IPS DF 6.9 (cell line): ENCODE measurements at regions not wholly inside any gene's neighbourhood (a gene's known extent, or its start where the extent isn't known, plus 50 kb on each side); places are given as distances from the start of the nearest gene placed in this dataset.

Experiments used
- DNase-seq: peaks from one replicate; pipeline ENCODE4 v3.0.0-alpha.2; 2013; ENCODE audit warnings: low read depth, low spot score
- H3K27ac ChIP-seq: one replicate; pipeline ENCODE4 v1.5.1; 2013; ENCODE audit warnings: low read length, control low read depth
- H3K27me3 ChIP-seq: 2 replicates; pipeline ENCODE4 v1.6.1; 2013; ENCODE audit warnings: mild to moderate bottlenecking, low read length; ENCODE audit not compliant: control insufficient read depth, insufficient read depth
- H3K36me3 ChIP-seq: 2 replicates; pipeline ENCODE4 v1.6.1; 2013; ENCODE audit warnings: low read length; ENCODE audit not compliant: control insufficient read depth, insufficient read depth
- H3K4me1 ChIP-seq: 2 replicates; pipeline ENCODE4 v1.6.1; 2013; ENCODE audit warnings: low read length; ENCODE audit not compliant: control insufficient read depth, insufficient read depth
- H3K4me3 ChIP-seq: 2 replicates; pipeline ENCODE4 v1.5.1; 2013; ENCODE audit warnings: mild to moderate bottlenecking, low read length
- H3K9me3 ChIP-seq: 2 replicates; pipeline ENCODE4 v1.6.1; 2013; ENCODE audit warnings: low read length, inconsistent platforms; ENCODE audit not compliant: control insufficient read depth, insufficient read depth
- WGBS: extraction: QIAGEN DNeasy Blood & Tissue Kit; methylation state at CpG from one replicate; pipeline ENCODE4 v1.1.7; 2013; ENCODE audit warnings: mixed read lengths, missing lambda C conversion rate; ENCODE audit not compliant: insufficient read length, insufficient coverage; 5-methylcytosine and 5-hydroxymethylcytosine counted together

DNA sequence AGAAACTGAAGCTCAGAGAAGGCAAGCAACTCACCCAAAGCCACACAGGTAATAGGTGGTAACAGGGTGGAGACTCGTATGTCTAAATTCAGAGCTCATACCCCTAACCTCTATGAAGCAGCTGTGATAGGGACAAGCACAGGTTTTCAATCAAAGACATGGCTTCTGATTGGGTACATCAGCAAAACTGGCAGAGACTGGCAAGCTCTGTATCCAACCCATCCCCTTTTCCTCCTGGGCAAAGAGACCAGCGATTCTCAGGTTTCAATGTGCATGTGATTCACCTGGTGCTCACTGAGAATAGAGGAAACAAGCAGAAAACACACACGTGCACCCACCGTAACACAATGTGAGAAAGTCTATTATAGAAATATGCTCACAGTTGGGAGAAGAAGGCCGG is 153.0 kb downstream of the SMIM20 start:
- no peaks in the 10 kb centered on the region for H3K9me3 ChIP-seq
- no CpG with 5 or more reads among the region's 5 CpGs for WGBS
- H3K27ac ChIP-seq: no peak overlapping the region
- no peaks in the 10 kb centered on the region for H3K27me3 ChIP-seq
- DNase-seq: no peak
- no peaks in the 10 kb centered on the region for H3K4me1 ChIP-seq
- no peaks in the 10 kb centered on the region for H3K36me3 ChIP-seq
- H3K4me3 ChIP-seq: no peak overlapping the region

DNA sequence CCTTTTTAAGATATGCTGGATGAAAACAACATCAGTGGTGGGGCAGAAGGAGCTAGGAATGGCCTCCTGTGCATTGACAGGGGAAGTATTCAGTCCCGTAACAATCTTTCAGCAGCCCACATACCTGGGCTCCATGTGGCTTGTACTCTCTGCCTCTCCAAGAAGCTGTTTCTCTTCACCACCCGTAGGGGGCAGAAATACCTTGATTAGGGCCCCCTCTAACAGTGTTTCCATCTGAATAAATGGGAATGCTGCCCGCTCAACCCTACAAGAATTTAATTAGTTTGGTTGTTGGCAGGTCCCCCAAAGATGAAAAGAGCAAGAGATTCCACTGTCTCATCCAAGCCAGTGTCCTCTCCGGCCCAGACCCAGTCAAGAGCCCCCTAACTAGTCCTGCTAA is 155.2 kb downstream of the SMIM20 start:
- no peaks in the 10 kb centered on the region for H3K27me3 ChIP-seq
- no CpG with 5 or more reads among the region's 4 CpGs for WGBS
- no peaks in the 10 kb centered on the region for H3K4me1 ChIP-seq
- H3K9me3 ChIP-seq: no peaks in the 10 kb centered on the region
- peak; percentile 50 for DNase-seq
- no peak overlapping the region for H3K4me3 ChIP-seq
- H3K36me3 ChIP-seq: no peaks in the 10 kb centered on the region
- H3K27ac ChIP-seq: no peak overlapping the region

DNA sequence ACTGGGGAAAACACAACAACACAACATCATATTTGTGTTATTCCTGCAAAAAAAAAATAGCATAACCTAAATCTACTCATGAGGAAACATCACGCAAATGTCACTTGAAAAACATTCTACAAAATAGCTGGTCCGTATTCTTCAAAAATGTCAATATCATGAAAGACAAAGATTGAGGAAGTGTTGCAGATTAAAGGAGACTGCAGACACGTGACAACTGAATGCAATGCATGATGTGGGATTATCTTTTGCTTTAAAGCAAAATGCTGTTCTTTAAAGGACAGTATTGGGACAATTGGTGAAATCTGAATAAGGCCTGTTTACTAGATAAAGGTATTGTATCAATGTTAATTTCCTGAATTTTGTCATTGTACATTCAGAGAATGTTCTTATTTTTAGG is 157.7 kb downstream of the SMIM20 start:
- no peak overlapping the region for H3K4me3 ChIP-seq
- no peaks in the 10 kb centered on the region for H3K27me3 ChIP-seq
- no peaks in the 10 kb centered on the region for H3K4me1 ChIP-seq
- DNase-seq: no peak
- H3K27ac ChIP-seq: no peak overlapping the region
- WGBS: no CpG with 5 or more reads among the region's 3 CpGs
- H3K9me3 ChIP-seq: no peaks in the 10 kb centered on the region
- H3K36me3 ChIP-seq: no peaks in the 10 kb centered on the region

DNA sequence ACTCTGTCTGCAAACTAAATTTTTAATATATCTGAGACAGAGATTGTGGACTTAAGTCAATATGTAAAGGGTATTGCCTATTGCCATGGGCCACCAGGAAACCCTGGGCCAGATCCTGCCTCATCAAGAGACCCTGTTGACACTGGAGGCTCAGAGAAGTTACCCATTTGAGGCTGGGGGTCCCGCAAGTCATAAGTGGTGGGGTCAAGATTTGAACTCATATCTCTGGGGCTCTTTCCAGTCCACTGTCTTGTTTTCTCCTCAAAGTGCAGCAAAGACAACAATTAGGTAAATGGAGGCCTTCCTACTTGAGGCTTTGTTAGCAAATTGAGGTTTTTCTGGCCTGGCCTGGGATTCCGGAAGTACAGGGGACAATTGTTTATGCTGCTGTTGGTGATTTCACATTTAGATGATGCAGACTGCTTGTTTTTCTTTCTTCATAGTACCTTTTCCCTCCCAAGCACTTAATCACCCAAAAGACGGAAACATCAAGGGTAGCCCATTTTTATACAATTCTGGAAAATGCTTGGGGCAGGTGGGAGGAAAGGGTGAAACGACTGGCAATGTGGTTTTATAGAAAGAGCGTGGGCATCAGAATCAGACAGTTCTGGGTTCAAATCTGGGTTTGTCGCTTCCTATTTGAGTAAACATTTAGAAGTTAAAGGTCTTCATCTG is 160.0 kb downstream of the SMIM20 start:
- no peak overlapping the region for H3K4me3 ChIP-seq
- H3K27me3 ChIP-seq: no peaks in the 10 kb centered on the region
- H3K9me3 ChIP-seq: no peaks in the 10 kb centered on the region
- H3K27ac ChIP-seq: no peak overlapping the region
- H3K36me3 ChIP-seq: no peaks in the 10 kb centered on the region
- no peak for DNase-seq
- no peaks in the 10 kb centered on the region for H3K4me1 ChIP-seq
- no CpG with 5 or more reads among the region's 6 CpGs for WGBS

DNA sequence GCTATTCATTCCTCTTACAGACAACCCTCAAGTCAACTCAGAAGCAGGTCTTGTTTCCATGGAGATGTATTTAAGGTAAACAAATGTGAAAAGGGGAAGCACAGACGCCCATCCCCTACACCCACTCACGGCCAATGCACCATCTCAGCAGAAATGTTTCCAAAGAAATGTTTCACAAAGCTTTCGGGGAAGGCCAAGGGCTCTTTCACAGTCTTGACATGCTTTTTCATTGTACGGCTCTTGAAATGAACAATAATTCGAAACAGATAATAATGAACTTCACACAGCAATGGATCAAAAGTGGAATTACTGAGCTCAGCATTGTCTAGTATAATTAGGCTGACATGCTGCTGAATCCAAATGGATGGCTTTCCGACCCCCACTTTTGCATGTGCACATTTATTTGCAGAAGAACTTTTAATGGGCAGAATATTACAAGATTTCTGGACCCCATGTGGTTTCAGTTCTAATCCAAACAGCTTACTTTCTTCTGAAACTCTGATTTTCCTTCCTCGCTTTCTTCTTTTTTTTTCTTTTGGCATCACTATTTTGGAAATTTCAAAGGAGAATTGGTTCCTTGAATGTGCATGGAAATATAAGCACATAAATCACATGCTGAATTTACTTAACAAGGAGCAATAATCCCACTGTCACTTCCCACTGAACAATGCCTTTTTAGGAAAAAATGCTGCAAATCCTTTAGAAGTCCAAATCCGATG is 160.9 kb downstream of the SMIM20 start:
- 100% methylated on average over 1 of the region's 8 CpGs for WGBS
- H3K4me1 ChIP-seq: no peaks in the 10 kb centered on the region
- no peak for DNase-seq
- no peaks in the 10 kb centered on the region for H3K9me3 ChIP-seq
- H3K4me3 ChIP-seq: no peak overlapping the region
- H3K27ac ChIP-seq: no peak overlapping the region
- H3K36me3 ChIP-seq: no peaks in the 10 kb centered on the region
- no peaks in the 10 kb centered on the region for H3K27me3 ChIP-seq

DNA sequence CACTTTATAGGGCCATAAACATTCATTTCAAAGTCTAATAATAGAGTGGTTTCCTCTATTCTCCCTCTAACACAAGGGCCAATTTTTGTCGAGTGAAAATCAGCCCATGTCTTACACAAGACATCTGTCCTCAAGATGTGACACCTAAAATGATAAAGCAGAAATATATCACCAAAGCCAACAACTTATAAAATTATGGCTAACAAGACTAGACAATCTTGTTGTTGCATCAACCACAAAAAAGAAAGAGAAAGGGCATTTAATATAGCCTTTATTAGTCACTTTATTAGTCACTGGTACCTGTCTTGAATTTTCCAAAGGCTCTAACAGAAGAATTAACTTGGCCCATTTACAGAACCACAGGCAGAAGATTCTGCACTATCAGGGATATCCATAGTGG is 161.6 kb downstream of the SMIM20 start:
- H3K27me3 ChIP-seq: no peaks in the 10 kb centered on the region
- DNase-seq: no peak
- H3K27ac ChIP-seq: no peak overlapping the region
- H3K4me3 ChIP-seq: no peak overlapping the region
- no CpG with 5 or more reads among the region's 1 CpG for WGBS
- no peaks in the 10 kb centered on the region for H3K36me3 ChIP-seq
- no peaks in the 10 kb centered on the region for H3K4me1 ChIP-seq
- H3K9me3 ChIP-seq: no peaks in the 10 kb centered on the region

DNA sequence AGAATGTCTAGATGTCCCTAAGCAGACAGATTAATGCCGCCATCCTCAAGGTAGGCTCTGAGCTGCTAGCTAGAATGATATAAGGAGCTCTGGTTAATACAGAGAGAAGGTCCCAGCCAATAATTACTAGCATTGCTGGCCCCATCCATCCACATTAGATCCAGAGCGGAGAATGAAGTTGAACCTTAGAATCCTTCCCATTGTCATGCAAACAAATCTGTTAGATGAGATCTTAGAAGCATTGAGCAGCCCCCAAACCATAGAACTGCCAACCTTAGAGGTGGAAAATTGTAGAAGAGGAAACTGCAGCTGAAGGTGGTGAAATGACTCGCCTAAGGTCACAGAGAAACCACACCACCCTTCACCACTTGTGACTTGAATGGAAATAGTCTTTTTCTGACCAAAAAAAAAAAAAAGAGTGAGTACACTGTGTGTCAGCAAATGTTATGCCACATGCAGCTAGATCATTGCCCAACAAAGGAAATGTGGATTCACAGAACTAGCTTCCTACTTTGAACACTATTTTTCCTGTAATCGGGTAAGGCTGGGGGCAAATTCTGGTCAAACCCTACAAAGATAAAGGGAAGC is 162.1 kb downstream of the SMIM20 start:
- H3K36me3 ChIP-seq: no peaks in the 10 kb centered on the region
- H3K9me3 ChIP-seq: no peaks in the 10 kb centered on the region
- no peak for DNase-seq
- no peaks in the 10 kb centered on the region for H3K27me3 ChIP-seq
- H3K27ac ChIP-seq: no peak overlapping the region
- no CpG with 5 or more reads among the region's 4 CpGs for WGBS
- H3K4me1 ChIP-seq: no peaks in the 10 kb centered on the region
- H3K4me3 ChIP-seq: no peak overlapping the region

DNA sequence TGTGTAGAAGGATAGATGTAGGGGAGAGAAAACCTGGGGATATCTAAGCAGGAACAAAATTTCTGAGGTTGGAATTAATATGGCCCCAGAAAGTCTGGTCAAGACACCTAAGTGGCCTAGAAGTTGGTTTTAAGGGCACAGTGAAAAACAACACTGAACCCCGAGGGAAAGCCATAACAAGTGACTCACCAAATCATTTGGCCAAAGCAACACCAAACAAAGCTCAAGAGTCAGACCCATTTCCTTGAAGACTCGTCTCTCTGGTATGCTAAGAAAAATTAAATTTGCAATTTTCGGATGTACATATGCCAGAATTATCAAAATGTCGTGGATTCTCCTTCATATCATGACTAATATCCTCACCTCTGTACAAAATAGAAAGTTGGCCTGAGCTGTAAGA is 162.9 kb downstream of the SMIM20 start:
- Histone ChIP-seq H3K9me3 (no peaks in the 10 kb centered on the region), H3K4me3 (no peak overlapping the region), H3K27me3 (no peaks in the 10 kb centered on the region), H3K36me3 (no peaks in the 10 kb centered on the region), H3K27ac (no peak overlapping the region), H3K4me1 (no peaks in the 10 kb centered on the region)
- no peak for DNase-seq
- no CpG with 5 or more reads among the region's 4 CpGs for WGBS

DNA sequence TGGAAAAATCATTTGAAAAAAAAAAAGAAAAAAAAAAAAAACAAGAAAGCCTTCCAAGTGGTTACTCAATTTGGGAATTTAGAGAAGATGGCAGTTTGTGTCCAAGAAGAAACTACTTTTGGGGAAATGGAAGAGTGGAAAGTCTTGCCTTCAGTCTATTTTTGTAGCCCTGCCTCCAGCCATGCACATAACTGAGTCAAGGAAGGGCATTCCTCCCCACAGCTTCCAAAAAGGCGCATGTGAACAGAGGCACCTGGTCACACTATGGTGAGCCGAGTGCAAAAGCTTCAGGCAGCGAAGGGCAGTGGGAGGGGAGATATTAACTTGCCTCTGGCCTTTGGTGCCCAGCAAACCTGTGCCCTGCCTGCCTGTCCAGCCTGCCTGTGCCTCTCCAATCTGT is 163.7 kb downstream of the SMIM20 start:
- Histone ChIP-seq H3K27me3 (no peaks in the 10 kb centered on the region), H3K4me1 (no peaks in the 10 kb centered on the region)

DNA sequence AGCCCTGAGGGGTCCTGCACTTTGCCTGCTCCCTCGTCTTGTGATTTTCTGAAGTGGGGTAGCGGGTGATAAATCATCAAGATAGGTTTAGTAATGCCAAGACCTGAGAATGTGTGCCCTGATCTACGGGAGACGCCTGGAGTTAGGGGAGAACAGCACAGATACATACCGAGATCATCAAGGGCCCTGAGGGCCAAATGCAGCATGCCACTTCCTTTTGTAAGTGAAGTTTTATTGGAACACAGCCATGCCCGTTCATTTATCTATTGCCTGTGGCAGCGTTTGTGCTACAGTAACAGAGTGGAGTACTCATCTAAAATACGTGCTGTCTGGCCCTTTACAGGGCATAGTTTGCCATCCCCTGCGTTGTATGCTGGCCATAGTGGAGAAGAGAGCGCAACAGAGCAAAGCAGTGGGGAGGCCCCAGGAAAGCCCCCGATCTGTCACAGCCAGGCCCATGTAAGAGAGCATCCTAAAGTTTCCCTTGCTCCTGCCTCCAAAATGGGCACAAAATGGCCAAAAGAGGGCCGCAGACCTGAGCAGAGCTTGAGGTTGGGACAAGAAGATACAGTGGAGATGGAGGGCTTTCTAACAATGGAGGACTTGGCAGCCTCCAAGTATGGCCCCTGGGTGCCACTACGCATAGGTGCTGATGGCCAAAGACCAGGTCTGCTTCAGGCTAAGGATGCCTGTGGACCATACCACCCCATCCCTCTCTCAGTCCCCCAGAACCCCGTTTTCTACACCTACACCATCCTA is 167.0 kb downstream of the SMIM20 start:
- H3K4me1 ChIP-seq: no peaks in the 10 kb centered on the region
- no peak overlapping the region for H3K4me3 ChIP-seq
- H3K36me3 ChIP-seq: no peaks in the 10 kb centered on the region
- no peak overlapping the region for H3K27ac ChIP-seq
- no peaks in the 10 kb centered on the region for H3K9me3 ChIP-seq
- H3K27me3 ChIP-seq: no peaks in the 10 kb centered on the region
- no peak for DNase-seq
- WGBS: no CpG with 5 or more reads among the region's 14 CpGs

More for the DNA sequence above, 163.7 kb downstream of the SMIM20 start:
- no peak for DNase-seq
- H3K27ac ChIP-seq: no peak overlapping the region
- no CpG with 5 or more reads among the region's 3 CpGs for WGBS
- H3K4me3 ChIP-seq: no peak overlapping the region
- no peaks in the 10 kb centered on the region for H3K9me3 ChIP-seq
- H3K36me3 ChIP-seq: no peaks in the 10 kb centered on the region
